NCI-H1417 treated with DMSO at 0.1 percent for 48 hours (cell line): ENCODE measurements at regions not wholly inside any gene's neighbourhood (a gene's known extent, or its start where the extent isn't known, plus 50 kb on each side); places are given as distances from the start of the nearest gene placed in this dataset.

Experiments
- DNase-seq: peaks from one replicate; lab custom pipeline; 2025; lab: John Stamatoyannopoulos, UW

GRCh38 chr22:23410411-23410810 is 169.7 kb downstream of the IGLL1 start:
- no peak for DNase-seq

GRCh38 chr22:23409976-23410375 is 170.1 kb downstream of the IGLL1 start:
- no peak for DNase-seq

GRCh38 chr22:23408321-23408720 is 171.8 kb downstream of the IGLL1 start:
- no peak for DNase-seq

- DNase-seq: no peak
Observed at GRCh38 chr22:23405366-23405851, 174.7 kb downstream of the IGLL1 start.

GRCh38 chr22:23404689-23405365 is 175.3 kb downstream of the IGLL1 start:
- DNase-seq: no peak

GRCh38 chr22:23403720-23404688 is 176.1 kb downstream of the IGLL1 start:
- DNase-seq: no peak

GRCh38 chr22:23403152-23403719 is 176.9 kb downstream of the IGLL1 start:
- no peak for DNase-seq

GRCh38 chr22:23402275-23403151 is 177.6 kb downstream of the IGLL1 start:
- DNase-seq: no peak

- no peak for DNase-seq
Observed at GRCh38 chr22:23401910-23402274, 178.2 kb downstream of the IGLL1 start.

- no peak for DNase-seq
Observed at GRCh38 chr22:23401111-23401909, 178.8 kb downstream of the IGLL1 start.

- no peak for DNase-seq
Observed at GRCh38 chr22:23400286-23400981, 179.7 kb downstream of the IGLL1 start.

- no peak for DNase-seq
Observed at GRCh38 chr22:23399367-23400285, 180.5 kb downstream of the IGLL1 start.

GRCh38 chr22:23398701-23399366 is 181.3 kb downstream of the IGLL1 start:
- DNase-seq: no peak

- no peak for DNase-seq
Observed at GRCh38 chr22:23397613-23398567, 182.2 kb downstream of the IGLL1 start.

- no peak for DNase-seq
Observed at GRCh38 chr22:23397008-23397612, 183.0 kb downstream of the IGLL1 start.

GRCh38 chr22:23396362-23397007 is 183.6 kb downstream of the IGLL1 start:
- DNase-seq: no peak
